Activated CD4-positive, alpha-beta memory T cell treated with anti-CD3 and anti-CD28 coated beads, Interleukin-2, amount 10 ng/mL, durations not matched to agents 7 days and 5 days (primary cell): ENCODE measurements at regions not wholly inside any gene's neighbourhood (a gene's known extent, or its start where the extent isn't known, plus 50 kb on each side); places are given as distances from the start of the nearest gene placed in this dataset.

Experiments
- CTCF ChIA-PET: fragments of 350-600 bp; sonication (Branson Sonifier 250); formaldehyde crosslinking; loops from one replicate; lab custom pipeline; 2021; ENCODE audit warnings: antibody characterized with exemption, inconsistent platforms; lab: Charles Lee
- POLR2A ChIA-PET: fragments of 350-600 bp; sonication (Branson Sonifier 250); formaldehyde crosslinking; loops from one replicate; lab custom pipeline; 2021; ENCODE audit warnings: antibody characterized with exemption; lab: Charles Lee
- DNase-seq: peaks from one replicate; pipeline ENCODE4 v3.0.0-alpha.2; 2020
- H3K27ac Mint-ChIP-seq: one replicate; pipeline ENCODE4 v1.8.0; 2021; ENCODE audit warnings: mild to moderate bottlenecking, mixed read lengths
- H3K27me3 Mint-ChIP-seq: one replicate; pipeline ENCODE4 v1.8.0; 2021; ENCODE audit warnings: mixed read lengths
- H3K36me3 Mint-ChIP-seq: one replicate; pipeline ENCODE4 v1.8.0; 2021; ENCODE audit warnings: low read depth, mixed read lengths
- H3K4me1 Mint-ChIP-seq: one replicate; pipeline ENCODE4 v1.8.0; 2021; ENCODE audit warnings: mixed read lengths
- H3K4me3 Mint-ChIP-seq: one replicate; pipeline ENCODE4 v1.8.0; 2021; ENCODE audit warnings: mild to moderate bottlenecking, mixed read lengths
- H3K9me3 Mint-ChIP-seq: one replicate; pipeline ENCODE4 v1.8.0; 2021; ENCODE audit warnings: mixed read lengths

- no peak overlapping the region for H3K27ac Mint-ChIP-seq
- H3K27me3 Mint-ChIP-seq: no peaks in the 10 kb centered on the region
- CTCF ChIA-PET: no interaction called here
- POLR2A ChIA-PET: no interaction called here
- peaks cover 2% of the 10 kb centered on the region for H3K4me1 Mint-ChIP-seq
- no peaks in the 10 kb centered on the region for H3K9me3 Mint-ChIP-seq
- no peak for DNase-seq
- H3K4me3 Mint-ChIP-seq: no peak overlapping the region
- H3K36me3 Mint-ChIP-seq: no peaks in the 10 kb centered on the region
Observed at GRCh38 chr2:194567661-194568017, 1089.4 kb upstream of the SLC39A10 start.

GRCh38 chr2:194566907-194567660 is 1089.9 kb upstream of the SLC39A10 start:
- Mint-ChIP-seq H3K4me1 (peaks cover 2% of the 10 kb centered on the region), H3K27me3 (no peaks in the 10 kb centered on the region), H3K36me3 (no peaks in the 10 kb centered on the region), H3K27ac (no peak overlapping the region), H3K4me3 (no peak overlapping the region), H3K9me3 (no peaks in the 10 kb centered on the region)
- POLR2A ChIA-PET: no interaction called here
- DNase-seq: no peak
- CTCF ChIA-PET: no interaction called here

GRCh38 chr2:194564422-194564821 is 1092.6 kb upstream of the SLC39A10 start:
- POLR2A ChIA-PET: no interaction called here
- Mint-ChIP-seq H3K27me3 (no peaks in the 10 kb centered on the region), H3K4me1 (peaks cover 2% of the 10 kb centered on the region), H3K27ac (no peak overlapping the region), H3K9me3 (no peaks in the 10 kb centered on the region), H3K36me3 (no peaks in the 10 kb centered on the region), H3K4me3 (no peak overlapping the region)
- CTCF ChIA-PET: no interaction called here
- DNase-seq: no peak

GRCh38 chr2:194562329-194562728 is 1094.7 kb upstream of the SLC39A10 start:
- DNase-seq: no peak
- no peaks in the 10 kb centered on the region for H3K9me3 Mint-ChIP-seq
- no peaks in the 10 kb centered on the region for H3K27me3 Mint-ChIP-seq
- no peaks in the 10 kb centered on the region for H3K36me3 Mint-ChIP-seq
- H3K4me3 Mint-ChIP-seq: no peak overlapping the region
- H3K27ac Mint-ChIP-seq: no peak overlapping the region
- ChIA-PET CTCF (no interaction called here), POLR2A (no interaction called here)
- no peaks in the 10 kb centered on the region for H3K4me1 Mint-ChIP-seq

- DNase-seq: no peak
- Mint-ChIP-seq H3K27me3 (no peaks in the 10 kb centered on the region), H3K4me1 (no peaks in the 10 kb centered on the region), H3K4me3 (no peak overlapping the region), H3K36me3 (no peaks in the 10 kb centered on the region), H3K27ac (no peak overlapping the region), H3K9me3 (no peaks in the 10 kb centered on the region)
- CTCF ChIA-PET: no interaction called here
- POLR2A ChIA-PET: no interaction called here
Observed at GRCh38 chr2:194559964-194560363, 1097.1 kb upstream of the SLC39A10 start.

GRCh38 chr2:194559523-194559922 is 1097.5 kb upstream of the SLC39A10 start:
- H3K9me3 Mint-ChIP-seq: no peaks in the 10 kb centered on the region
- no peaks in the 10 kb centered on the region for H3K27me3 Mint-ChIP-seq
- no peaks in the 10 kb centered on the region for H3K4me1 Mint-ChIP-seq
- no peak overlapping the region for H3K27ac Mint-ChIP-seq
- H3K4me3 Mint-ChIP-seq: no peak overlapping the region
- ChIA-PET POLR2A (no interaction called here), CTCF (no interaction called here)
- no peak for DNase-seq
- H3K36me3 Mint-ChIP-seq: no peaks in the 10 kb centered on the region

- CTCF ChIA-PET: interaction anchor here (0.7 kb wide), 1 partner anchor 1511 kb away, joined by 3 read pairs; the partner anchor contains the start of gene DNAH7
- POLR2A ChIA-PET: no interaction called here
- H3K27ac Mint-ChIP-seq: no peak overlapping the region
- no peaks in the 10 kb centered on the region for H3K27me3 Mint-ChIP-seq
- H3K4me1 Mint-ChIP-seq: no peaks in the 10 kb centered on the region
- no peak overlapping the region for H3K4me3 Mint-ChIP-seq
- H3K9me3 Mint-ChIP-seq: no peaks in the 10 kb centered on the region
- no peak for DNase-seq
- no peaks in the 10 kb centered on the region for H3K36me3 Mint-ChIP-seq
Observed at GRCh38 chr2:194557993-194558392, 1099.0 kb upstream of the SLC39A10 start.

GRCh38 chr2:194556629-194557028 is 1100.4 kb upstream of the SLC39A10 start:
- Mint-ChIP-seq H3K4me3 (no peak overlapping the region), H3K9me3 (no peaks in the 10 kb centered on the region), H3K27me3 (no peaks in the 10 kb centered on the region), H3K27ac (no peak overlapping the region), H3K36me3 (no peaks in the 10 kb centered on the region), H3K4me1 (no peaks in the 10 kb centered on the region)
- DNase-seq: no peak
- ChIA-PET POLR2A (no interaction called here), CTCF (no interaction called here)

- Mint-ChIP-seq H3K4me3 (no peak overlapping the region), H3K4me1 (no peaks in the 10 kb centered on the region), H3K36me3 (no peaks in the 10 kb centered on the region), H3K9me3 (no peaks in the 10 kb centered on the region), H3K27me3 (no peaks in the 10 kb centered on the region), H3K27ac (no peak overlapping the region)
- ChIA-PET POLR2A (no interaction called here), CTCF (interaction anchor here (1.2 kb wide), 1 partner anchor 63 kb away, joined by 3 read pairs; no protein-coding TSS in a partner anchor)
- DNase-seq: no peak
Observed at GRCh38 chr2:194553980-194554379, 1103.0 kb upstream of the SLC39A10 start.

GRCh38 chr2:194550702-194551101 is 1106.3 kb upstream of the SLC39A10 start:
- ChIA-PET POLR2A (no interaction called here), CTCF (no interaction called here)
- Mint-ChIP-seq H3K36me3 (no peaks in the 10 kb centered on the region), H3K9me3 (no peaks in the 10 kb centered on the region), H3K27ac (no peak overlapping the region), H3K27me3 (no peaks in the 10 kb centered on the region), H3K4me3 (no peak overlapping the region), H3K4me1 (no peaks in the 10 kb centered on the region)
- no peak for DNase-seq

GRCh38 chr2:194549387-194549786 is 1107.6 kb upstream of the SLC39A10 start:
- H3K36me3 Mint-ChIP-seq: no peaks in the 10 kb centered on the region
- no peak overlapping the region for H3K4me3 Mint-ChIP-seq
- no peaks in the 10 kb centered on the region for H3K27me3 Mint-ChIP-seq
- no peak overlapping the region for H3K27ac Mint-ChIP-seq
- no peaks in the 10 kb centered on the region for H3K4me1 Mint-ChIP-seq
- H3K9me3 Mint-ChIP-seq: no peaks in the 10 kb centered on the region
- ChIA-PET POLR2A (no interaction called here), CTCF (no interaction called here)
- no peak for DNase-seq

- CTCF ChIA-PET: no interaction called here
- no peaks in the 10 kb centered on the region for H3K36me3 Mint-ChIP-seq
Observed at GRCh38 chr2:194545978-194546377, 1111.0 kb upstream of the SLC39A10 start.

GRCh38 chr2:194539425-194539824 is 1117.6 kb upstream of the SLC39A10 start:
- Mint-ChIP-seq H3K27me3 (no peaks in the 10 kb centered on the region), H3K4me1 (no peaks in the 10 kb centered on the region), H3K36me3 (no peaks in the 10 kb centered on the region), H3K4me3 (no peak overlapping the region), H3K27ac (no peak overlapping the region), H3K9me3 (no peaks in the 10 kb centered on the region)
- CTCF ChIA-PET: no interaction called here
- POLR2A ChIA-PET: no interaction called here
- no peak for DNase-seq

More at GRCh38 chr2:194545978-194546377, 1111.0 kb upstream of the SLC39A10 start:
- H3K27me3 Mint-ChIP-seq: no peaks in the 10 kb centered on the region
- DNase-seq: no peak
- no peak overlapping the region for H3K4me3 Mint-ChIP-seq
- no peaks in the 10 kb centered on the region for H3K4me1 Mint-ChIP-seq
- POLR2A ChIA-PET: no interaction called here
- H3K9me3 Mint-ChIP-seq: no peaks in the 10 kb centered on the region
- H3K27ac Mint-ChIP-seq: no peak overlapping the region

- Mint-ChIP-seq H3K27ac (no peak overlapping the region), H3K36me3 (no peaks in the 10 kb centered on the region), H3K27me3 (no peaks in the 10 kb centered on the region), H3K4me3 (no peak overlapping the region), H3K9me3 (no peaks in the 10 kb centered on the region), H3K4me1 (no peaks in the 10 kb centered on the region)
- ChIA-PET CTCF (no interaction called here), POLR2A (no interaction called here)
- DNase-seq: no peak
Observed at GRCh38 chr2:194526121-194526520, 1130.9 kb upstream of the SLC39A10 start.
